Kidney epithelial cell (primary cell): ENCODE measurements at regions not wholly inside any gene's neighbourhood (a gene's known extent, or its start where the extent isn't known, plus 50 kb on each side); places are given as distances from the start of the nearest gene placed in this dataset.
"Not testable (repeated sequence)": the region's sequence is repeated elsewhere in the genome, so short reads cannot be mapped to it uniquely, and the experiment has no call there.

Experiments
- DNase-seq: peaks from one replicate; pipeline ENCODE4 v3.0.0-alpha.2; 2010; ENCODE audit warnings: low read depth
- H3K27me3 ChIP-seq: 2 replicates; pipeline ENCODE4 v1.6.0; 2011; ENCODE audit warnings: low read length; ENCODE audit not compliant: control insufficient read depth, insufficient read depth
- H3K36me3 ChIP-seq: 2 replicates; pipeline ENCODE4 v1.5.1; 2011; ENCODE audit warnings: low read length; ENCODE audit not compliant: control insufficient read depth, insufficient read depth
- H3K4me3 ChIP-seq: 2 replicates; pipeline ENCODE4 v1.5.1; 2011; ENCODE audit warnings: low read depth, mild to moderate bottlenecking, control low read depth, low read length
- TF ChIP-seq, protein P1 (sequence below): IDR thresholded peaks from 2 replicates; pipeline ENCODE4 v1.5.1; 2011; ENCODE audit warnings: mild to moderate bottlenecking, moderate library complexity, low read length, control low read depth, inconsistent platforms; ENCODE audit not compliant: insufficient read depth, poor library complexity, severe bottlenecking

DNA sequence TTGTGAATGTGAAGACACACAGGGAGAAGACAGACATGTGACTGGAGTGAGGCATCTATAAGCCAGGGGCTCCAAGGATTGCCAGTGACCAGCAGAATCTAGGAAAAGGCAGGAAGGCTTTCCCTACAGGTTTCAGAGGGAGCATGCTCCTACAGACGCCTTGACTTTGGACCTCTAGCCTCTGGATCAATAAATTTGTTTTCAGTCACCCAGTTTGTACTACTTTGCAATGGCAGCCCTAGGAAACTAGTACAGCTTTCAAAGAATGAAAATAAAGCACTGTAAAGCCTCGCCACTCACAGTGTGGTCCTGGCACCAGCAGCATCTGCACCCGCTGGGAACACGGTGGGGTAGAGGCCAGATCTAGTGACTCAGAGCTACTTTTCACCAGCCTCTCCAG, 510.0 kb downstream of the LTN1 start:
- Histone ChIP-seq H3K36me3 (no peaks in the 10 kb centered on the region), H3K27me3 (no peaks in the 10 kb centered on the region), H3K4me3 (no peak overlapping the region)
- no peak for DNase-seq
- TF ChIP-seq, protein P1, sequence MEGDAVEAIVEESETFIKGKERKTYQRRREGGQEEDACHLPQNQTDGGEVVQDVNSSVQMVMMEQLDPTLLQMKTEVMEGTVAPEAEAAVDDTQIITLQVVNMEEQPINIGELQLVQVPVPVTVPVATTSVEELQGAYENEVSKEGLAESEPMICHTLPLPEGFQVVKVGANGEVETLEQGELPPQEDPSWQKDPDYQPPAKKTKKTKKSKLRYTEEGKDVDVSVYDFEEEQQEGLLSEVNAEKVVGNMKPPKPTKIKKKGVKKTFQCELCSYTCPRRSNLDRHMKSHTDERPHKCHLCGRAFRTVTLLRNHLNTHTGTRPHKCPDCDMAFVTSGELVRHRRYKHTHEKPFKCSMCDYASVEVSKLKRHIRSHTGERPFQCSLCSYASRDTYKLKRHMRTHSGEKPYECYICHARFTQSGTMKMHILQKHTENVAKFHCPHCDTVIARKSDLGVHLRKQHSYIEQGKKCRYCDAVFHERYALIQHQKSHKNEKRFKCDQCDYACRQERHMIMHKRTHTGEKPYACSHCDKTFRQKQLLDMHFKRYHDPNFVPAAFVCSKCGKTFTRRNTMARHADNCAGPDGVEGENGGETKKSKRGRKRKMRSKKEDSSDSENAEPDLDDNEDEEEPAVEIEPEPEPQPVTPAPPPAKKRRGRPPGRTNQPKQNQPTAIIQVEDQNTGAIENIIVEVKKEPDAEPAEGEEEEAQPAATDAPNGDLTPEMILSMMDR, result no peak

DNA sequence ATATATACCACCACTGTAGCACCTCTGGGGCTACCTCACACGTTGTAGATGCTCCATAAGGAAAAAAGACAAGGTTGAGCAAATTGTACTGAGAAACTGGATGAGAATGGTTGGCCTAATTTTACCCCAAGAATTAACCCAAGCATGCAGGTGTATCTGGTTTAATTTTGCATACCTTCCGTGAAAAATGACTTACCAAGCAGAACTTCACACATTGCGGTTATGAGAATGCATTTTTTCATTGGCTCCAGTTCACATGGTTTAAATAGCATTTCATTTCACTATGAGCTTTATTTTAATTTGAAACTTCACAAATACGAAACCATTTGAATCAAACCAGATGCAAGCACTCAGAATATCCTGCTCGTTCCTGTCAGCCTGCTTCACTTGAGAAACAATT, 512.2 kb downstream of the LTN1 start:
- Histone ChIP-seq H3K36me3 (no peaks in the 10 kb centered on the region), H3K4me3 (no peak overlapping the region), H3K27me3 (no peaks in the 10 kb centered on the region)
- TF ChIP-seq, protein P1, result no peak
- no peak for DNase-seq

- DNase-seq, result no peak
- H3K4me3 ChIP-seq, result no peak overlapping the region
- H3K27me3 ChIP-seq, result no peaks in the 10 kb centered on the region
- no peaks in the 10 kb centered on the region for H3K36me3 ChIP-seq
- TF ChIP-seq, protein P1, result no peak
Measured at GRCh38 chr21:28473530-28474220, 519.0 kb downstream of the LTN1 start.

DNA sequence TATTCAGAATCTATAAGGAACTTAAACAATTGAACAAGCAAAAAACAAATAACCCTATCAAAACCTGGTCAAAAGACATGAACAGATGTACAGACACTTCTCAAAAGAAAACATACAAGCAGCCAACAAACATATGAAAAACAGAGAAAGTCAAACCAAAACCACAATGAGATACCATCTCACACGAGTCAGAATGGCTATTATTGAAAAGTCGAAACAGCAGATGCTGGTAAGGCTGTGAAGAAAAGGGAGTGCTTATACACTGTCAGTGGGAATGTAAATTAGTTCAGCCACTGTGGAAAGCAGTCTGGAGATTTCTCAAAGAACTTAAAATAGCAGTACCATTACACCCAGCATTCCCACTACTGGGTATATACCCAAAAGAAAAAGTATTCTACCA, 520.1 kb downstream of the LTN1 start:
- not testable (repeated sequence) for H3K4me3 ChIP-seq, H3K36me3 ChIP-seq, H3K27me3 ChIP-seq, DNase-seq

DNA sequence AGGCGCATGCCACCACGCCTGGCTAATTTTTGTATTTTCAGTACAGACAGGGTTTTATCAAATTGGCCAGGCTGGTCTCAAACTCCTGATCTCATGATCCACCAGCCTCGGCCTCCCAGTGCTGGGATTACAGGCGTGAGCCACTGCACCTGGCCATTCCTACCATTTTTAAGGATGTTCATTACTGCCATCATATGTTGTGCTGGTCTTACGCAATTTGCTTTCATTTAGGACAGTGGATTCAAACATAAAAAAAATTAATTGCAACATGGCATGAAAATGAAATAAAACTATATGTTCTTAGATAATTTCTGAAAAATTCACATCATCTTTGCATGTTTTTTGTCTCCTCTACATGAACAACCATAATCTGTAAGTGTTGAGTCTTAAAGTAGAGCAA, 527.7 kb downstream of the LTN1 start:
- Histone ChIP-seq H3K4me3 (no peak overlapping the region), H3K27me3 (no peaks in the 10 kb centered on the region), H3K36me3 (no peaks in the 10 kb centered on the region)
- TF ChIP-seq, protein P1, result no peak
- DNase-seq, result no peak

DNA sequence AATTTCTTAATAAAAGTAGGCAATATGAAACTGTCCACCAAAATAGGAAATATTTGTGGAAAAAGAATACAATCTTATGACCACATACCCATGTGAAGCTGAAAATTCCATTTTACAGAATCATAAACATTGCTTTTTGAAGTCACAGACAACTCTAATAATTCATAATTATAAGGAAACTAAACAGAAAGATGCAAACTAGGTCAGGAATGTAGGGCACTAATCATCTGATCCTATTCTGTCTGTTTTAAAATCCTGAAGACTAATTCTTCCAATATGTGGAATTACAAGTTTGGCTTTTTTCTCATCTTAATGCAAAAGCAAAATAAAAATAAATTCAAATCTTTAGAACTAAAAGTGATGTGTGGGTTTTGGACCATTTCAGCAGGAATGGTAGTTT, 528.6 kb downstream of the LTN1 start:
- Histone ChIP-seq H3K36me3 (no peaks in the 10 kb centered on the region), H3K4me3 (no peak overlapping the region), H3K27me3 (no peaks in the 10 kb centered on the region)
- TF ChIP-seq, protein P1, result no peak
- no peak for DNase-seq
